SK-N-SH (cell line): ENCODE measurements at regions not wholly inside any gene's neighbourhood (a gene's known extent, or its start where the extent isn't known, plus 50 kb on each side); places are given as distances from the start of the nearest gene placed in this dataset.

Source experiments
- CTCF ChIA-PET: fragments of 300-600, 350-600 bp; formaldehyde crosslinking; extraction: SDS; loops from one replicate; lab custom pipeline; 2021; lab: Yijun Ruan, JAX
- POLR2A ChIA-PET: fragments of 350-600 bp; sonication (Branson Sonifier 250); formaldehyde crosslinking; extraction: SDS; loops from one replicate; lab custom pipeline; 2020; ENCODE audit warnings: antibody characterized with exemption, inconsistent platforms; lab: Yijun Ruan, JAX
- DNase-seq: peaks from one replicate; pipeline ENCODE4 v3.0.0; 2012
- H2AFZ ChIP-seq: fragments of 200-600 bp; sonication (generic); 2 replicates; pipeline ENCODE4 v1.8.1; 2016; ENCODE audit warnings: antibody characterized with exemption, mild to moderate bottlenecking, low read depth
- H3F3A ChIP-seq: fragments of 200-600 bp; sonication (generic); replicated peaks from 2 replicates; pipeline ENCODE3; 2016; ENCODE audit warnings: antibody characterized with exemption, mild to moderate bottlenecking; ENCODE audit not compliant: insufficient read depth
- H3K27ac ChIP-seq, 2 experiments: fragments of 200-500 bp in 1 of 2; fragments of 200-600 bp in 1 of 2; sonication (Bioruptor generic) in 1 of 2; sonication (generic), shearing (Covaris generic) in 1 of 2; 2 replicates each; pipeline versions ENCODE4 v1.5.1 to v1.6.1; 2014 to 2016; ENCODE audit warnings: low read depth in 2 of 2, inconsistent platforms in 1 of 2, low read length in 1 of 2, mild to moderate bottlenecking in 1 of 2, mixed read lengths in 1 of 2
- H3K27me3 ChIP-seq: fragments of 200-600 bp; sonication (generic), shearing (Covaris generic); 2 replicates; pipeline ENCODE4 v1.6.1; 2016; ENCODE audit warnings: mixed run types; ENCODE audit not compliant: insufficient read depth
- H3K36me3 ChIP-seq, 2 experiments: fragments of 200-500 bp in 1 of 2; fragments of 200-600 bp in 1 of 2; sonication (Bioruptor generic) in 1 of 2; sonication (generic) in 1 of 2; replicated peaks in 1 of 2; 2 replicates each; pipeline versions ENCODE3 to v1.5.1; 2014 to 2016; ENCODE audit warnings: low read length in 1 of 2, mild to moderate bottlenecking in 1 of 2; ENCODE audit not compliant: insufficient read depth in 2 of 2, control insufficient read depth in 1 of 2
- H3K4me1 ChIP-seq, 2 experiments: fragments of 200-500 bp in 1 of 2; fragments of 200-600 bp in 1 of 2; sonication (Bioruptor generic) in 1 of 2; sonication (generic), shearing (Covaris generic) in 1 of 2; 2 replicates each; pipeline versions ENCODE4 v1.5.1 to v1.6.1; 2014 to 2016; ENCODE audit warnings: low read depth in 1 of 2, low read length in 1 of 2, mixed run types in 1 of 2; ENCODE audit not compliant: insufficient read depth in 2 of 2, control insufficient read depth in 1 of 2
- H3K4me2 ChIP-seq: fragments of 200-600 bp; sonication (generic), shearing (Covaris generic); 2 replicates; pipeline ENCODE4 v1.6.1; 2017; ENCODE audit warnings: mixed run types
- H3K4me3 ChIP-seq, 2 experiments: fragments of 200-500 bp in 1 of 2; fragments of 200-600 bp in 1 of 2; sonication (Bioruptor generic) in 1 of 2; sonication (generic), shearing (Covaris generic) in 1 of 2; 2 replicates each; pipeline versions ENCODE4 v1.5.1 to v1.8.1; 2014 to 2016; ENCODE audit warnings: low read depth in 2 of 2, inconsistent platforms in 1 of 2, low read length in 1 of 2, mild to moderate bottlenecking in 1 of 2, mixed read lengths in 1 of 2, moderate library complexity in 1 of 2
- H3K79me2 ChIP-seq: fragments of 200-600 bp; sonication (generic); 2 replicates; pipeline ENCODE4 v1.8.1; 2017; ENCODE audit warnings: mild to moderate bottlenecking; ENCODE audit not compliant: insufficient read depth
- H3K9ac ChIP-seq: fragments of 200-600 bp; sonication (generic); 2 replicates; pipeline ENCODE4 v1.6.1; 2017; ENCODE audit warnings: mixed run types
- H3K9me2 ChIP-seq: fragments of 200-600 bp; sonication (generic); 2 replicates; pipeline ENCODE4 v1.6.1; 2017; ENCODE audit warnings: mixed run types
- H3K9me3 ChIP-seq: fragments of 200-600 bp; sonication (generic); 2 replicates; pipeline ENCODE4 v1.6.1; 2017; ENCODE audit warnings: mixed run types, mild to moderate bottlenecking, moderate library complexity
- H4K20me1 ChIP-seq: fragments of 200-600 bp; sonication (generic); 2 replicates; pipeline ENCODE4 v1.6.1; 2017; ENCODE audit warnings: mild to moderate bottlenecking, mixed run types; ENCODE audit not compliant: insufficient read depth
- EP300 ChIP-seq, 2 experiments: IDR thresholded peaks; 2 replicates each; pipeline versions ENCODE4 v1.4.0 to v1.6.1; 2012; ENCODE audit warnings: borderline replicate concordance in 1 of 2, low read depth in 1 of 2, low read length in 1 of 2
- FOSL2 ChIP-seq: IDR thresholded peaks from 2 replicates; pipeline ENCODE4 v1.4.0; 2012; ENCODE audit warnings: low read depth, mild to moderate bottlenecking, moderate library complexity, borderline replicate concordance
- GABPA ChIP-seq: IDR thresholded peaks from 2 replicates; pipeline ENCODE4 v1.4.0; 2012; ENCODE audit warnings: low read depth, mild to moderate bottlenecking
- JUND ChIP-seq: IDR thresholded peaks from 2 replicates; pipeline ENCODE4 v1.4.0; 2012
- NFIC ChIP-seq: IDR thresholded peaks from 2 replicates; pipeline ENCODE4 v1.4.0; 2012; ENCODE audit warnings: borderline replicate concordance
- NRF1 ChIP-seq: IDR thresholded peaks from 2 replicates; pipeline ENCODE4 v1.6.1; 2012; ENCODE audit warnings: low read depth, mild to moderate bottlenecking, low read length
- RFX5 ChIP-seq: IDR thresholded peaks from 2 replicates; pipeline ENCODE4 v1.6.1; 2012; ENCODE audit warnings: mild to moderate bottlenecking, improper control_type of control experiment, low read length
- TCF12 ChIP-seq: IDR thresholded peaks from 2 replicates; pipeline ENCODE4 v1.4.0; 2012
- WGBS: methylation state at CpG from one replicate; pipeline ENCODE4 v1.1.6; 2017; ENCODE audit warnings: low lambda C conversion rate; 5-methylcytosine and 5-hydroxymethylcytosine counted together
- TF ChIP-seq, protein P1 (sequence below): IDR thresholded peaks from 2 replicates; pipeline ENCODE4 v1.4.0; 2012; ENCODE audit warnings: low read depth, borderline replicate concordance
- TF ChIP-seq, protein P2 (sequence below): IDR thresholded peaks from 2 replicates; pipeline ENCODE4; 2012

DNA sequence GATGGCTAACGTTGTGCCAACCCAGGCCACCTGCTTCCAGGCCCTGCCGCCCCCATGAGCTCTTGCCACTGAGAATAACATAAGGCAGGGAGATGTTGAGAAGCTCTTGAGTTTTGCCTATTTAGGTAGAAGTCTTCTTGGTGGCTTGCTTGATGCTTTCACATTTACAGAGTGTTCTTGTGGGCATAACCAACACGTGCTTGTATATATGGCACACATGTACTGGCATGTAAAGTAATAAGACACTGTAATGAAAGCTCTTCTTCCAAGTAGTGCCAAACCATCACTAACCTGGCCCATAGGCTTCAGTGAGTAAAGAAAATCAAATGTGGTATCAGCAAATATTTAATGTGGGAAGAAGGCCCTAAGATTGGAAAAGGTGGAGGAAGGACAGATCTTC lies 146.9 kb upstream of the CITED2 start:
- no peak overlapping the region for H2AFZ ChIP-seq
- no peaks in the 10 kb centered on the region for H3K27me3 ChIP-seq
- TF ChIP-seq, protein P1, sequence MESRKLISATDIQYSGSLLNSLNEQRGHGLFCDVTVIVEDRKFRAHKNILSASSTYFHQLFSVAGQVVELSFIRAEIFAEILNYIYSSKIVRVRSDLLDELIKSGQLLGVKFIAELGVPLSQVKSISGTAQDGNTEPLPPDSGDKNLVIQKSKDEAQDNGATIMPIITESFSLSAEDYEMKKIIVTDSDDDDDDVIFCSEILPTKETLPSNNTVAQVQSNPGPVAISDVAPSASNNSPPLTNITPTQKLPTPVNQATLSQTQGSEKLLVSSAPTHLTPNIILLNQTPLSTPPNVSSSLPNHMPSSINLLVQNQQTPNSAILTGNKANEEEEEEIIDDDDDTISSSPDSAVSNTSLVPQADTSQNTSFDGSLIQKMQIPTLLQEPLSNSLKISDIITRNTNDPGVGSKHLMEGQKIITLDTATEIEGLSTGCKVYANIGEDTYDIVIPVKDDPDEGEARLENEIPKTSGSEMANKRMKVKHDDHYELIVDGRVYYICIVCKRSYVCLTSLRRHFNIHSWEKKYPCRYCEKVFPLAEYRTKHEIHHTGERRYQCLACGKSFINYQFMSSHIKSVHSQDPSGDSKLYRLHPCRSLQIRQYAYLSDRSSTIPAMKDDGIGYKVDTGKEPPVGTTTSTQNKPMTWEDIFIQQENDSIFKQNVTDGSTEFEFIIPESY, result no peak
- TF ChIP-seq NFIC, result no peak
- no peak for TF ChIP-seq RFX5
- no peaks in the 10 kb centered on the region for H4K20me1 ChIP-seq
- no peak overlapping the region for H3K4me3 ChIP-seq
- DNase-seq, result no peak
- peaks cover 0 to 13% of the 10 kb centered on the region in 2 experiments; a peak in 2 of 4 replicates for H3K4me1 ChIP-seq
- H3K4me2 ChIP-seq, result no peak overlapping the region
- no peaks in the 10 kb centered on the region for H3K9me2 ChIP-seq
- no peaks in the 10 kb centered on the region for H3K9me3 ChIP-seq
- no peak overlapping the region for H3K9ac ChIP-seq
- no peaks in the 10 kb centered on the region for H3K79me2 ChIP-seq
- 58% methylated on average over 3 of the region's 3 CpGs for WGBS
- H3K36me3 ChIP-seq, result no peaks in the 10 kb centered on the region
- POLR2A ChIA-PET, result no interaction called here
- H3F3A ChIP-seq, result no peaks in the 10 kb centered on the region
- CTCF ChIA-PET, result no interaction called here
- H3K27ac ChIP-seq, result no peak overlapping the region

DNA sequence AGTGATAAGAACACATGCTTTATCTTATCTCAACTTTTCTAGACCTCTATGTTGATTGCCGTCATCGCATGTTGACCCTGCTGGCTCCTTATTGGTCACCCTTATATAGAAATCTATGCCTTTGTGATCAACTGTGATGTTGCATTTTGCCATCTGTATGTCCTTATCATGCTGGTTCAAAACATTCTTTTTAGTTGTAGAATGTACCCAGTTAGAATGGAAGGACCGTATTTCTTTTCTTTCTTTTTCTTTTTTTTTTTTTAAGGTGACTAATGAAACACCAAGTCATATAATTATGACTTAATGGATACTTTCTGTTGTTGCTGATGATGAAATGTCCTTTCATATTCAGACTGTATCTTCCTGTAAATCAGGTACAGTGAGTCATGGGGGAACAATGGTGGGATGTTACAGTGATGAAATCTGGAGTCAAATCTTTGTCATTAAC lies 145.9 kb upstream of the CITED2 start:
- H3K36me3 ChIP-seq, result no peaks in the 10 kb centered on the region
- TF ChIP-seq, protein P2, sequence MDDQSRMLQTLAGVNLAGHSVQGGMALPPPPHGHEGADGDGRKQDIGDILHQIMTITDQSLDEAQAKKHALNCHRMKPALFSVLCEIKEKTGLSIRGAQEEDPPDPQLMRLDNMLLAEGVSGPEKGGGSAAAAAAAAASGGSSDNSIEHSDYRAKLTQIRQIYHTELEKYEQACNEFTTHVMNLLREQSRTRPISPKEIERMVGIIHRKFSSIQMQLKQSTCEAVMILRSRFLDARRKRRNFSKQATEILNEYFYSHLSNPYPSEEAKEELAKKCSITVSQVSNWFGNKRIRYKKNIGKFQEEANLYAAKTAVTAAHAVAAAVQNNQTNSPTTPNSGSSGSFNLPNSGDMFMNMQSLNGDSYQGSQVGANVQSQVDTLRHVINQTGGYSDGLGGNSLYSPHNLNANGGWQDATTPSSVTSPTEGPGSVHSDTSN, result peak; percentile 11; the same call in 1 of the 2 replicates
- TF ChIP-seq TCF12, result peak; percentile 19; the same call in 1 of the 2 replicates
- TF ChIP-seq NRF1, result no peak
- TF ChIP-seq GABPA, result no peak
- peak; percentile 38; the same call in 1 of the 2 replicates for TF ChIP-seq JUND
- peak in 1 of 2 experiments; percentile 17; a peak in 1 of 4 replicates for TF ChIP-seq EP300 (IDR thresholded peaks at IDR 0.05; ENCODE audit: borderline replicate concordance in 1 of 2, low read depth in 1 of 2, low read length in 1 of 2)
- TF ChIP-seq FOSL2, result peak; percentile 54; the same call in 1 of the 2 replicates
- no peaks in the 10 kb centered on the region for H3K9me3 ChIP-seq
- no peak overlapping the region for H3K9ac ChIP-seq
- peaks cover 0 to 13% of the 10 kb centered on the region in 2 experiments; a peak in 2 of 4 replicates for H3K4me1 ChIP-seq
- no peaks in the 10 kb centered on the region for H3F3A ChIP-seq
- H4K20me1 ChIP-seq, result no peaks in the 10 kb centered on the region
- WGBS, result 45% methylated on average over 3 of the region's 3 CpGs
- peak overlapping the region in 1 of 2 experiments; percentile 27; a peak in 1 of 4 replicates for H3K27ac ChIP-seq
- POLR2A ChIA-PET, result no interaction called here
- H3K4me3 ChIP-seq, result no peak overlapping the region
- H3K4me2 ChIP-seq, result no peak overlapping the region
- no peak for DNase-seq
- H2AFZ ChIP-seq, result no peak overlapping the region
- no peaks in the 10 kb centered on the region for H3K9me2 ChIP-seq
- CTCF ChIA-PET, result no interaction called here
- H3K27me3 ChIP-seq, result no peaks in the 10 kb centered on the region
- H3K79me2 ChIP-seq, result no peaks in the 10 kb centered on the region
